ENCODE measurements at regions not wholly inside any gene's neighbourhood (a gene's known extent, or its start where the extent isn't known, plus 50 kb on each side); places are given as distances from the start of the nearest gene placed in this dataset.

DNA sequence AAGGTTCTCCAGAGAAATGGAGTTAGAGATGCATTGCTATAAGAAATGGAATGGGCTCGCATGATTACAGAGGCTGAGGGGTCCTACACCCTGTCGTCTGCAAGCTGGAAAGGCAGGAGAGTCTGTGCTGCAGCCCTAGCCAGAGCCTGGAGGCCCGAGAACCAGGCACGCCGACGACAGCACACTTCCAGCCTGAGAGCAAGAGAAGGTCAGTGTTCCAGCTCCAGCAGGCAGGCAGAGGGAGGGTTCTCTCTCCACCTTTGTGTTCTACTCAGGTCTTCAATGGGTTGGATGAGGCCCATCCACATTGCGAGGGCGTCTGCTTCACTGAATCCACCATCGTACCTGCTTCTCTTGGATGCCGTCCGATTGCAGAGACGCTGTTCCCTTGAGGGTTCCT, 177.6 kb upstream of the HDAC4 start:
- Histone ChIP-seq H3K79me2 (replicated peaks; ENCODE audit: insufficient read depth) (no peaks in the 10 kb centered on the region), H3K27me3 (ENCODE audit: insufficient read depth) (no peaks in the 10 kb centered on the region), H3K4me1 (ENCODE audit: insufficient read depth) (peaks cover 11% of the 10 kb centered on the region; the same call in 1 of the 2 replicates), H3K27ac (ENCODE audit: low read depth) (no peak overlapping the region), H3K9me2 (ENCODE audit: insufficient read depth) (peaks cover 3% of the 10 kb centered on the region; the same call in 1 of the 2 replicates), H3F3A (replicated peaks; ENCODE audit: low read depth) (no peaks in the 10 kb centered on the region), H3K4me3 (no peak overlapping the region), H4K20me1 (replicated peaks; ENCODE audit: insufficient read depth) (no peaks in the 10 kb centered on the region), H3K36me3 (ENCODE audit: insufficient read depth) (no peaks in the 10 kb centered on the region), H2AFZ (no peak overlapping the region; the same call in 1 of the 2 replicates), H3K4me2 (no peak overlapping the region)
- Mint-ChIP-seq H3K27ac (no peak overlapping the region), H3K27me3 (ENCODE audit: insufficient read depth, low read depth, poor library complexity) (peaks cover 12% of the 10 kb centered on the region), H3K4me1 (peaks cover 15% of the 10 kb centered on the region), H3K4me3 (no peak overlapping the region), H3K36me3 (ENCODE audit: low read depth) (no peaks in the 10 kb centered on the region; the same call in 2 of the 3 replicates), H3K9me3 (peaks cover 7% of the 10 kb centered on the region; the same call in 1 of the 3 replicates)
- TF ChIP-seq ZNF331 (CRISPR knock-in tag; IDR thresholded peaks at IDR 0.05; ENCODE audit: low read depth) (no peak), STAT1 (IDR thresholded peaks at IDR 0.05; ENCODE audit: unreplicated experiment) (no peak), POLR2AphosphoS5 (IDR thresholded peaks at IDR 0.05; ENCODE audit: low read depth) (no peak), JUNB (IDR thresholded peaks at IDR 0.05; ENCODE audit: unreplicated experiment) (no peak), ZNF114 (CRISPR knock-in tag; IDR thresholded peaks at IDR 0.05) (no peak), NANOG (IDR thresholded peaks at IDR 0.05; ENCODE audit: borderline replicate concordance) (no peak), EZH2 (IDR thresholded peaks at IDR 0.05; ENCODE audit: low read depth, unreplicated experiment) (no peak), EZH2phosphoT487 (IDR thresholded peaks at IDR 0.05; ENCODE audit: unreplicated experiment) (no peak)
- TF ChIP-seq, protein P1, sequence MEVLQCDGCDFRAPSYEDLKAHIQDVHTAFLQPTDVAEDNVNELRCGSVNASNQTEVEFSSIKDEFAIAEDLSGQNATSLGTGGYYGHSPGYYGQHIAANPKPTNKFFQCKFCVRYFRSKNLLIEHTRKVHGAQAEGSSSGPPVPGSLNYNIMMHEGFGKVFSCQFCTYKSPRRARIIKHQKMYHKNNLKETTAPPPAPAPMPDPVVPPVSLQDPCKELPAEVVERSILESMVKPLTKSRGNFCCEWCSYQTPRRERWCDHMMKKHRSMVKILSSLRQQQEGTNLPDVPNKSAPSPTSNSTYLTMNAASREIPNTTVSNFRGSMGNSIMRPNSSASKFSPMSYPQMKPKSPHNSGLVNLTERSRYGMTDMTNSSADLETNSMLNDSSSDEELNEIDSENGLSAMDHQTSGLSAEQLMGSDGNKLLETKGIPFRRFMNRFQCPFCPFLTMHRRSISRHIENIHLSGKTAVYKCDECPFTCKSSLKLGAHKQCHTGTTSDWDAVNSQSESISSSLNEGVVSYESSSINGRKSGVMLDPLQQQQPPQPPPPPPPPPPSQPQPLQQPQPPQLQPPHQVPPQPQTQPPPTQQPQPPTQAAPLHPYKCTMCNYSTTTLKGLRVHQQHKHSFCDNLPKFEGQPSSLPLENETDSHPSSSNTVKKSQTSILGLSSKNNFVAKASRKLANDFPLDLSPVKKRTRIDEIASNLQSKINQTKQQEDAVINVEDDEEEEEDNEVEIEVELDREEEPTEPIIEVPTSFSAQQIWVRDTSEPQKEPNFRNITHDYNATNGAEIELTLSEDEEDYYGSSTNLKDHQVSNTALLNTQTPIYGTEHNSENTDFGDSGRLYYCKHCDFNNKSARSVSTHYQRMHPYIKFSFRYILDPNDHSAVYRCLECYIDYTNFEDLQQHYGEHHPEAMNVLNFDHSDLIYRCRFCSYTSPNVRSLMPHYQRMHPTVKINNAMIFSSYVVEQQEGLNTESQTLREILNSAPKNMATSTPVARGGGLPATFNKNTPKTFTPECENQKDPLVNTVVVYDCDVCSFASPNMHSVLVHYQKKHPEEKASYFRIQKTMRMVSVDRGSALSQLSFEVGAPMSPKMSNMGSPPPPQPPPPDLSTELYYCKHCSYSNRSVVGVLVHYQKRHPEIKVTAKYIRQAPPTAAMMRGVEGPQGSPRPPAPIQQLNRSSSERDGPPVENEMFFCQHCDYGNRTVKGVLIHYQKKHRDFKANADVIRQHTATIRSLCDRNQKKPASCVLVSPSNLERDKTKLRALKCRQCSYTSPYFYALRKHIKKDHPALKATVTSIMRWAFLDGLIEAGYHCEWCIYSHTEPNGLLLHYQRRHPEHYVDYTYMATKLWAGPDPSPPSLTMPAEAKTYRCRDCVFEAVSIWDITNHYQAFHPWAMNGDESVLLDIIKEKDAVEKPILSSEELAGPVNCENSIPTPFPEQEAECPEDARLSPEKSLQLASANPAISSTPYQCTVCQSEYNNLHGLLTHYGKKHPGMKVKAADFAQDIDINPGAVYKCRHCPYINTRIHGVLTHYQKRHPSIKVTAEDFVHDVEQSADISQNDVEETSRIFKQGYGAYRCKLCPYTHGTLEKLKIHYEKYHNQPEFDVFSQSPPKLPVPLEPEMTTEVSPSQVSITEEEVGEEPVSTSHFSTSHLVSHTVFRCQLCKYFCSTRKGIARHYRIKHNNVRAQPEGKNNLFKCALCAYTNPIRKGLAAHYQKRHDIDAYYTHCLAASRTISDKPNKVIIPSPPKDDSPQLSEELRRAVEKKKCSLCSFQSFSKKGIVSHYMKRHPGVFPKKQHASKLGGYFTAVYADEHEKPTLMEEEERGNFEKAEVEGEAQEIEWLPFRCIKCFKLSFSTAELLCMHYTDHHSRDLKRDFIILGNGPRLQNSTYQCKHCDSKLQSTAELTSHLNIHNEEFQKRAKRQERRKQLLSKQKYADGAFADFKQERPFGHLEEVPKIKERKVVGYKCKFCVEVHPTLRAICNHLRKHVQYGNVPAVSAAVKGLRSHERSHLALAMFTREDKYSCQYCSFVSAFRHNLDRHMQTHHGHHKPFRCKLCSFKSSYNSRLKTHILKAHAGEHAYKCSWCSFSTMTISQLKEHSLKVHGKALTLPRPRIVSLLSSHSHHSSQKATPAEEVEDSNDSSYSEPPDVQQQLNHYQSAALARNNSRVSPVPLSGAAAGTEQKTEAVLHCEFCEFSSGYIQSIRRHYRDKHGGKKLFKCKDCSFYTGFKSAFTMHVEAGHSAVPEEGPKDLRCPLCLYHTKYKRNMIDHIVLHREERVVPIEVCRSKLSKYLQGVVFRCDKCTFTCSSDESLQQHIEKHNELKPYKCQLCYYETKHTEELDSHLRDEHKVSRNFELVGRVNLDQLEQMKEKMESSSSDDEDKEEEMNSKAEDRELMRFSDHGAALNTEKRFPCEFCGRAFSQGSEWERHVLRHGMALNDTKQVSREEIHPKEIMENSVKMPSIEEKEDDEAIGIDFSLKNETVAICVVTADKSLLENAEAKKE (CRISPR knock-in tag; IDR thresholded peaks at IDR 0.05) = no peak
- TF ChIP-seq, protein P2, sequence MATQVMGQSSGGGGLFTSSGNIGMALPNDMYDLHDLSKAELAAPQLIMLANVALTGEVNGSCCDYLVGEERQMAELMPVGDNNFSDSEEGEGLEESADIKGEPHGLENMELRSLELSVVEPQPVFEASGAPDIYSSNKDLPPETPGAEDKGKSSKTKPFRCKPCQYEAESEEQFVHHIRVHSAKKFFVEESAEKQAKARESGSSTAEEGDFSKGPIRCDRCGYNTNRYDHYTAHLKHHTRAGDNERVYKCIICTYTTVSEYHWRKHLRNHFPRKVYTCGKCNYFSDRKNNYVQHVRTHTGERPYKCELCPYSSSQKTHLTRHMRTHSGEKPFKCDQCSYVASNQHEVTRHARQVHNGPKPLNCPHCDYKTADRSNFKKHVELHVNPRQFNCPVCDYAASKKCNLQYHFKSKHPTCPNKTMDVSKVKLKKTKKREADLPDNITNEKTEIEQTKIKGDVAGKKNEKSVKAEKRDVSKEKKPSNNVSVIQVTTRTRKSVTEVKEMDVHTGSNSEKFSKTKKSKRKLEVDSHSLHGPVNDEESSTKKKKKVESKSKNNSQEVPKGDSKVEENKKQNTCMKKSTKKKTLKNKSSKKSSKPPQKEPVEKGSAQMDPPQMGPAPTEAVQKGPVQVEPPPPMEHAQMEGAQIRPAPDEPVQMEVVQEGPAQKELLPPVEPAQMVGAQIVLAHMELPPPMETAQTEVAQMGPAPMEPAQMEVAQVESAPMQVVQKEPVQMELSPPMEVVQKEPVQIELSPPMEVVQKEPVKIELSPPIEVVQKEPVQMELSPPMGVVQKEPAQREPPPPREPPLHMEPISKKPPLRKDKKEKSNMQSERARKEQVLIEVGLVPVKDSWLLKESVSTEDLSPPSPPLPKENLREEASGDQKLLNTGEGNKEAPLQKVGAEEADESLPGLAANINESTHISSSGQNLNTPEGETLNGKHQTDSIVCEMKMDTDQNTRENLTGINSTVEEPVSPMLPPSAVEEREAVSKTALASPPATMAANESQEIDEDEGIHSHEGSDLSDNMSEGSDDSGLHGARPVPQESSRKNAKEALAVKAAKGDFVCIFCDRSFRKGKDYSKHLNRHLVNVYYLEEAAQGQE (IDR thresholded peaks at IDR 0.05; ENCODE audit: unreplicated experiment) = no peak
- TF ChIP-seq, protein P3, sequence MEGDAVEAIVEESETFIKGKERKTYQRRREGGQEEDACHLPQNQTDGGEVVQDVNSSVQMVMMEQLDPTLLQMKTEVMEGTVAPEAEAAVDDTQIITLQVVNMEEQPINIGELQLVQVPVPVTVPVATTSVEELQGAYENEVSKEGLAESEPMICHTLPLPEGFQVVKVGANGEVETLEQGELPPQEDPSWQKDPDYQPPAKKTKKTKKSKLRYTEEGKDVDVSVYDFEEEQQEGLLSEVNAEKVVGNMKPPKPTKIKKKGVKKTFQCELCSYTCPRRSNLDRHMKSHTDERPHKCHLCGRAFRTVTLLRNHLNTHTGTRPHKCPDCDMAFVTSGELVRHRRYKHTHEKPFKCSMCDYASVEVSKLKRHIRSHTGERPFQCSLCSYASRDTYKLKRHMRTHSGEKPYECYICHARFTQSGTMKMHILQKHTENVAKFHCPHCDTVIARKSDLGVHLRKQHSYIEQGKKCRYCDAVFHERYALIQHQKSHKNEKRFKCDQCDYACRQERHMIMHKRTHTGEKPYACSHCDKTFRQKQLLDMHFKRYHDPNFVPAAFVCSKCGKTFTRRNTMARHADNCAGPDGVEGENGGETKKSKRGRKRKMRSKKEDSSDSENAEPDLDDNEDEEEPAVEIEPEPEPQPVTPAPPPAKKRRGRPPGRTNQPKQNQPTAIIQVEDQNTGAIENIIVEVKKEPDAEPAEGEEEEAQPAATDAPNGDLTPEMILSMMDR (conservative IDR thresholded peaks at IDR 0.05; ENCODE audit: low read depth in 2 of 2) = no peak
- TF ChIP-seq, protein P4, sequence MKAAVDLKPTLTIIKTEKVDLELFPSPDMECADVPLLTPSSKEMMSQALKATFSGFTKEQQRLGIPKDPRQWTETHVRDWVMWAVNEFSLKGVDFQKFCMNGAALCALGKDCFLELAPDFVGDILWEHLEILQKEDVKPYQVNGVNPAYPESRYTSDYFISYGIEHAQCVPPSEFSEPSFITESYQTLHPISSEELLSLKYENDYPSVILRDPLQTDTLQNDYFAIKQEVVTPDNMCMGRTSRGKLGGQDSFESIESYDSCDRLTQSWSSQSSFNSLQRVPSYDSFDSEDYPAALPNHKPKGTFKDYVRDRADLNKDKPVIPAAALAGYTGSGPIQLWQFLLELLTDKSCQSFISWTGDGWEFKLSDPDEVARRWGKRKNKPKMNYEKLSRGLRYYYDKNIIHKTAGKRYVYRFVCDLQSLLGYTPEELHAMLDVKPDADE (IDR thresholded peaks at IDR 0.05) = no peak
- ATAC-seq (no peak), DNase-seq (ENCODE audit: low spot score) (no peak)
